Kidney (tissue), 13 donors: ENCODE measurements at regions not wholly inside any gene's neighbourhood (a gene's known extent, or its start where the extent isn't known, plus 50 kb on each side); places are given as distances from the start of the nearest gene placed in this dataset.
A peak's percentile ranks its signal among the peaks of the same experiment; 100 is the strongest.

Experiments used
- DNase-seq, 5 donors: peaks; one replicate each; pipeline ENCODE4 v3.0.0-alpha.2; 2013 to 2020
- FAIRE-seq: peaks from 2 replicates; lab custom pipeline; 2012; peaks lifted over from hg19 to GRCh38; lab: Jason Lieb, UNC
- H3K27ac ChIP-seq, 2 donors: one replicate each; pipeline ENCODE4 v1.7.0; 2013; ENCODE audit warnings: low read depth in 2 of 2, low read length in 2 of 2, inconsistent platforms in 1 of 2
- H3K27me3 ChIP-seq: one replicate; pipeline ENCODE4 v1.7.1; 2013; ENCODE audit warnings: low read length, inconsistent platforms; ENCODE audit not compliant: control insufficient read depth, insufficient read depth
- H3K36me3 ChIP-seq, 3 donors: one replicate each; pipeline versions ENCODE4 v1.7.0 to v1.7.1; 2013; ENCODE audit warnings: low read length in 3 of 3, control low read depth in 1 of 3, inconsistent platforms in 1 of 3; ENCODE audit not compliant: insufficient read depth in 3 of 3, control insufficient read depth in 2 of 3
- H3K4me1 ChIP-seq, 3 donors: one replicate each; pipeline versions ENCODE4 v1.7.0 to v1.7.1; 2013; ENCODE audit warnings: low read length in 3 of 3, inconsistent platforms in 1 of 3, low read depth in 1 of 3; ENCODE audit not compliant: control insufficient read depth in 2 of 3, insufficient read depth in 2 of 3
- H3K4me3 ChIP-seq, 3 donors: one replicate each; pipeline versions ENCODE4 v1.7.0 to v1.8.1; 2013; ENCODE audit warnings: low read length in 3 of 3, control low read depth in 1 of 3, inconsistent platforms in 1 of 3
- H3K9ac ChIP-seq, 3 donors: one replicate each; pipeline versions ENCODE4 v1.7.0 to v1.7.1; 2013; ENCODE audit warnings: low read length in 3 of 3, control low read depth in 1 of 3, inconsistent platforms in 1 of 3
- H3K9me3 ChIP-seq, 3 donors: one replicate each; pipeline versions ENCODE4 v1.7.0 to v1.7.1; 2013; ENCODE audit warnings: low read length in 3 of 3, control low read depth in 1 of 3, inconsistent platforms in 1 of 3; ENCODE audit not compliant: control insufficient read depth in 2 of 3, insufficient read depth in 1 of 3
- intact Hi-C: fragments of 100-400 bp; cut with DNase I; formaldehyde crosslinking; loops from one replicate; pipeline ENCODE4 v1.11.1; 2022
- TF ChIP-seq, protein P1 (sequence below): IDR thresholded peaks from 3 replicates; pipeline ENCODE4 v1.5.1; 2012; ENCODE audit warnings: mild to moderate bottlenecking, moderate library complexity, borderline replicate concordance; ENCODE audit not compliant: insufficient read depth; ENCODE audit errors: extremely low read depth
- donor health status: control.
- donor health status: control.
- donor health status: control.
- donor health status: control.
- donor health status: control.
- donor health status: DM: yes; HTN: yes; CAD: no.
- donor health status: Normal renal cell carcinoma (clear cell type).

DNA sequence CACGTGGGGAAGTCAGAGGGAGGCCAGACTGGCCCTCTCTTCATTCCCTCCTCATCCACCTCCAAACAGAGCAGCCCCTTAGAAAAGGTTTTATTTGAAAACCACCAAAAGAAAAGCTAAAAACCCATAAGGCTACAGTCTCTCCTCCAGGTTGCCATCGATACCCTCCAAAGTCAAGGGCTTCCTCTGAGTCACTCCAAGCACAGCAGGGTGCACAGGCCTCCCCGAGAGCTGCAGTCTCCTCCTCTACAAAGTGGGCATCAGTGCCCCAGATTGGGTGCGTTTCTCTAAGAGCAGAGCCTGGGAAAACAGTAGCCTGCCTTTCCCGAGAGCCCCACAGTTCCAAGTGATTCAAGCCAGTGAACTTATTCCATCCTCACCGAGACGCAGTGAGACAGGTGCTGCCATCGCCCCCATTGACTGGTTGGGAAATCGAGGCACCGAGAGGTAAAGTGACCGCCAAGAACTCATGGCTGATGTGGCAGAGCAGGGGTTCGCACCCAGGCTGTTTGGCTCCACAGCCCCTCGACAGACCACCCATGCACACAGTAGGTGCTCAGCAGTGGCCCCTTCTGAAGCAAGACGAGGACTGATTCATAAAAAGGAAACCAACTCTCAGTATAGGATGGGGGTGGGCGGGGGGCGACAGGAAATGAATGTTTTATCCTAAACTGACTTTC is 91.7 kb upstream of the SHISAL1 start:
- intact Hi-C loops, result no loop called here
- H3K27ac ChIP-seq, result no peak overlapping the region
- TF ChIP-seq, protein P1, sequence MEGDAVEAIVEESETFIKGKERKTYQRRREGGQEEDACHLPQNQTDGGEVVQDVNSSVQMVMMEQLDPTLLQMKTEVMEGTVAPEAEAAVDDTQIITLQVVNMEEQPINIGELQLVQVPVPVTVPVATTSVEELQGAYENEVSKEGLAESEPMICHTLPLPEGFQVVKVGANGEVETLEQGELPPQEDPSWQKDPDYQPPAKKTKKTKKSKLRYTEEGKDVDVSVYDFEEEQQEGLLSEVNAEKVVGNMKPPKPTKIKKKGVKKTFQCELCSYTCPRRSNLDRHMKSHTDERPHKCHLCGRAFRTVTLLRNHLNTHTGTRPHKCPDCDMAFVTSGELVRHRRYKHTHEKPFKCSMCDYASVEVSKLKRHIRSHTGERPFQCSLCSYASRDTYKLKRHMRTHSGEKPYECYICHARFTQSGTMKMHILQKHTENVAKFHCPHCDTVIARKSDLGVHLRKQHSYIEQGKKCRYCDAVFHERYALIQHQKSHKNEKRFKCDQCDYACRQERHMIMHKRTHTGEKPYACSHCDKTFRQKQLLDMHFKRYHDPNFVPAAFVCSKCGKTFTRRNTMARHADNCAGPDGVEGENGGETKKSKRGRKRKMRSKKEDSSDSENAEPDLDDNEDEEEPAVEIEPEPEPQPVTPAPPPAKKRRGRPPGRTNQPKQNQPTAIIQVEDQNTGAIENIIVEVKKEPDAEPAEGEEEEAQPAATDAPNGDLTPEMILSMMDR, result no peak
- H3K9ac ChIP-seq, result no peak overlapping the region
- FAIRE-seq (no peak), DNase-seq (peak in 3 of 5 donors; percentile 4 to 34 (median 33))
- H3K9me3 ChIP-seq, result no peaks in the 10 kb centered on the region
- no peaks in the 10 kb centered on the region for H3K36me3 ChIP-seq
- no peaks in the 10 kb centered on the region for H3K27me3 ChIP-seq
- no peaks in the 10 kb centered on the region for H3K4me1 ChIP-seq
- H3K4me3 ChIP-seq, result no peak overlapping the region

DNA sequence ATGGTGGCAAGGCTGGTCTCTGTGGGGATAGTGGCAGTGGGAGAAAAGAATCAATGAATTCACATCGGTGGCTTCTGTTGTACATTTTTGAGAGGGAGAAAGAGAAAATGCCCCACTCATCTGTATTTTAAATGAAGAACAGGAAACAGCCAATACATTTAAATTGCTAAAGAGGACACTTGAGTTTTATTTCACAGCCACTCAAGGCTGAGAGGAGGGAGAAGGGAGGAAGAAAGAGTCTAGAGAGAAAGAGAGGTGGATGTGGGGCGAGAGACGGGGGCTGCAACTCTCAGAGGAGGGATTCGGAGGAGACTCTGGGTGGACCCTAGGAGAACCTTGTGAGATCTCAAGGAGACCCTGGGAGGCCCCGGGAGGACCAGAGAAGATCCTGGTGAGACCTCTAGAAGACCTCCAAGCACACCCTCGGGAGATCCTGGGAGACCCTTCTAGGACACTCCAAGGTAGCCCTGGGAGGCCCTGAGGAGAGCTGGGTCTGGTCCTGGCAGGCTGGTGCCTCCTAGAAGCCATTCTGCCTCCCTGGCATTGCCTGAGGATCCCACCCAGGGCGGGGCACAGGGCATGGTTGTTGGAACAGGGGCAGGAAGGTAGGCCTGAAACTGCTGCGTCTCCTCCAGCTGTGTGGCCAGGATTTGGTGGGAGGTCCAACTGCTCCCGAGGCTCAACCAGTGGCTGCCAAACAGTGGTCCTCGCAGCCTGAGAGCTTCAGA is 91.0 kb upstream of the SHISAL1 start:
- FAIRE-seq (no peak), DNase-seq (peak in 2 of 5 donors; percentile 7 to 55)
- TF ChIP-seq, protein P1, result no peak
- H3K36me3 ChIP-seq, result no peaks in the 10 kb centered on the region
- no peaks in the 10 kb centered on the region for H3K9me3 ChIP-seq
- intact Hi-C loops, result no loop called here
- H3K27me3 ChIP-seq, result no peaks in the 10 kb centered on the region
- no peaks in the 10 kb centered on the region for H3K4me1 ChIP-seq
- no peak overlapping the region for H3K9ac ChIP-seq
- H3K4me3 ChIP-seq, result no peak overlapping the region
- H3K27ac ChIP-seq, result no peak overlapping the region

DNA sequence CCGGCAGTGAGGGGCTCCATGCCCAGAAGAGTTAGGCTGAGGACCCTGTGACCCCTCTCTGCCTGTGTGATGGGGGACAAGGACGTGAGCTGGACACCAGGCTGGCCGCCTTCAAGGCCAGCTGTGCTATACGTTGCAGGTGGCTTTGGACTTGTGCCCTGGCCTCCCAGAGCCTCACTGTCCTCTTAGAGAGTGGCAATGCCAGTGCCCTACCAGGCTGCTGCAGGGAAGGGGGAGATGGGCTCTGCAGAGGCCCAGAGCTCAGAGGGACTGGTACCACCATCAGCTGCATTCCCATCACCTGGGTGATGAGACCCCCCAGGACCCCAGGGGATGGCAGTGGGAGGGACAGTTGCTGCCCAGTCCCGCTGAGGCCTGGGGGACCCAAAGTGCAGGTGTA is 90.4 kb upstream of the SHISAL1 start:
- Histone ChIP-seq H3K4me1 (no peaks in the 10 kb centered on the region), H3K4me3 (no peak overlapping the region), H3K27me3 (no peaks in the 10 kb centered on the region), H3K27ac (no peak overlapping the region), H3K9me3 (no peaks in the 10 kb centered on the region), H3K9ac (no peak overlapping the region), H3K36me3 (no peaks in the 10 kb centered on the region)
- TF ChIP-seq, protein P1, result no peak
- DNase-seq (peak in 3 of 5 donors; percentile 8 to 41 (median 17)), FAIRE-seq (no peak)
- intact Hi-C loops, result no loop called here
